ENCODE measurements at regions not wholly inside any gene's neighbourhood (a gene's known extent, or its start where the extent isn't known, plus 50 kb on each side); places are given as distances from the start of the nearest gene placed in this dataset.

DNA sequence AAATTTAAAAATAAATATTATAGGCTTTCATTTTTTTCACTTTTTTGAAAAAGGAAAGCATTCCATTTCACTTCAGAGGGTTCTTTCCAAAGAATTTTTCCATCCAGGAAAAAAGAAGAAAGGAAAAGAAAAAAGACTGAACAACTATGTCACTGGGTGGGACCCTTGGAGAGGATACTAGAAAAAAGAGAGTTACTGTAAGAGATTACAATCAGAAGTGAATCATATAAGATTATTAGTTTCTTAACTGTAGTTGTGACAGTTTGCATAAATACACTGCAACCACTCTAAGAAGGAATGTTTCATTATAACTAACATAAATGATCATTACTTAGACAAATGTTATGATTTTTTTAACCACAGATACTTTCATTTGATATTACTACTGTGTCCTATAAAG, 87.8 kb downstream of the KLF12 start:
- TF ChIP-seq ISL1 (CRISPR knock-in tag; IDR thresholded peaks at IDR 0.05) = peak; percentile 76
- no peak for TF ChIP-seq ZFP3 (CRISPR knock-in tag; IDR thresholded peaks at IDR 0.05)
- TF ChIP-seq ZFP30 (CRISPR knock-in tag; IDR thresholded peaks at IDR 0.05) = no peak
- TF ChIP-seq, protein P1, sequence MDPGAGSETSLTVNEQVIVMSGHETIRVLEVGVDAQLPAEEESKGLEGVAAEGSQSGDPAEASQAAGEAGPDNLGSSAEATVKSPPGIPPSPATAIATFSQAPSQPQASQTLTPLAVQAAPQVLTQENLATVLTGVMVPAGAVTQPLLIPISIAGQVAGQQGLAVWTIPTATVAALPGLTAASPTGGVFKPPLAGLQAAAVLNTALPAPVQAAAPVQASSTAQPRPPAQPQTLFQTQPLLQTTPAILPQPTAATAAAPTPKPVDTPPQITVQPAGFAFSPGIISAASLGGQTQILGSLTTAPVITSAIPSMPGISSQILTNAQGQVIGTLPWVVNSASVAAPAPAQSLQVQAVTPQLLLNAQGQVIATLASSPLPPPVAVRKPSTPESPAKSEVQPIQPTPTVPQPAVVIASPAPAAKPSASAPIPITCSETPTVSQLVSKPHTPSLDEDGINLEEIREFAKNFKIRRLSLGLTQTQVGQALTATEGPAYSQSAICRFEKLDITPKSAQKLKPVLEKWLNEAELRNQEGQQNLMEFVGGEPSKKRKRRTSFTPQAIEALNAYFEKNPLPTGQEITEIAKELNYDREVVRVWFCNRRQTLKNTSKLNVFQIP (CRISPR knock-in tag; IDR thresholded peaks at IDR 0.05; ENCODE audit: borderline replicate concordance, low read depth) = no peak
- TF ChIP-seq ZNF8 (CRISPR knock-in tag; IDR thresholded peaks at IDR 0.05) = no peak
- TF ChIP-seq RARB (CRISPR knock-in tag; IDR thresholded peaks at IDR 0.05) = no peak
- no peak for TF ChIP-seq ESRRG (CRISPR knock-in tag; IDR thresholded peaks at IDR 0.05)
